Stomach smooth muscle (tissue), 2 donors: ENCODE measurements at regions not wholly inside any gene's neighbourhood (a gene's known extent, or its start where the extent isn't known, plus 50 kb on each side); places are given as distances from the start of the nearest gene placed in this dataset.

Source experiments
- H3K27ac ChIP-seq: one replicate; pipeline ENCODE4 v1.7.0; 2013; ENCODE audit warnings: mild to moderate bottlenecking, low read length, inconsistent platforms
- H3K27me3 ChIP-seq, 2 donors: one replicate each; pipeline ENCODE4 v1.7.0; 2013; ENCODE audit warnings: low read length in 2 of 2; ENCODE audit not compliant: insufficient read depth in 2 of 2, control insufficient read depth in 1 of 2
- H3K36me3 ChIP-seq, 2 donors: one replicate each; pipeline ENCODE4 v1.7.0; 2013; ENCODE audit warnings: low read length in 2 of 2; ENCODE audit not compliant: control insufficient read depth in 2 of 2, insufficient read depth in 2 of 2
- H3K4me1 ChIP-seq: one replicate; pipeline ENCODE4 v1.7.0; 2013; ENCODE audit warnings: low read length; ENCODE audit not compliant: control insufficient read depth, insufficient read depth
- H3K4me3 ChIP-seq, 2 donors: one replicate each; pipeline ENCODE4 v1.7.0; 2013; ENCODE audit warnings: low read length in 2 of 2
- H3K9ac ChIP-seq, 2 donors: one replicate each; pipeline ENCODE4 v1.7.0; 2013; ENCODE audit warnings: low read length in 2 of 2, mild to moderate bottlenecking in 1 of 2
- H3K9me3 ChIP-seq, 2 donors: one replicate each; pipeline ENCODE4 v1.7.0; 2013; ENCODE audit warnings: low read length in 2 of 2; ENCODE audit not compliant: control insufficient read depth in 2 of 2
- donor health status: healthy.
- donor health status: Pancreatic carcinoma.

DNA sequence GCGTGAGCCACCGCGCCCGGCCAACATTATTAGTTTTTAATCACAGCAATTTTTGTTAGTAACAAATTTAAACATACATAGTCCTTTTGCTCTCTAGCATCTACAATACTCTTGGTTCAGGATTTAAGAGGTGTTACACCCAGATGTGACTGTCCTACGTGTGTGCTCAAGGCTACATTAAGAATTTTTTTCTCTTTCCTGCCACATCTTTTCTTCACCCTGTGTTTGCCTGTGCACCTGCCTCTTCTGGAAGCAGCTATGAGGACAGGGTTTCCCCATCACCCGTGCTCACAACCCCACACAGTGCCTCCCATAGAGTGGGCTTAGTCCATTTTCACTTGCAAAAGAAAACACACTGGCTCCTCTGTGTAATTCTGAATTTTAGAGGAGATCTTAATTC is 186.7 kb upstream of the KLF6 start:
- H3K4me1 ChIP-seq = no peaks in the 10 kb centered on the region
- no peaks in the 10 kb centered on the region for H3K36me3 ChIP-seq
- H3K27ac ChIP-seq = no peak overlapping the region
- no peak overlapping the region for H3K9ac ChIP-seq
- H3K4me3 ChIP-seq = no peak overlapping the region
- H3K27me3 ChIP-seq = no peaks in the 10 kb centered on the region
- H3K9me3 ChIP-seq = no peaks in the 10 kb centered on the region

GRCh38 chr10:3969876-3970666 is 185.1 kb upstream of the KLF6 start:
- Histone ChIP-seq H3K27me3 (no peaks in the 10 kb centered on the region), H3K9ac (no peak overlapping the region), H3K36me3 (no peaks in the 10 kb centered on the region), H3K4me3 (no peak overlapping the region), H3K27ac (no peak overlapping the region), H3K9me3 (no peaks in the 10 kb centered on the region), H3K4me1 (no peaks in the 10 kb centered on the region)

DNA sequence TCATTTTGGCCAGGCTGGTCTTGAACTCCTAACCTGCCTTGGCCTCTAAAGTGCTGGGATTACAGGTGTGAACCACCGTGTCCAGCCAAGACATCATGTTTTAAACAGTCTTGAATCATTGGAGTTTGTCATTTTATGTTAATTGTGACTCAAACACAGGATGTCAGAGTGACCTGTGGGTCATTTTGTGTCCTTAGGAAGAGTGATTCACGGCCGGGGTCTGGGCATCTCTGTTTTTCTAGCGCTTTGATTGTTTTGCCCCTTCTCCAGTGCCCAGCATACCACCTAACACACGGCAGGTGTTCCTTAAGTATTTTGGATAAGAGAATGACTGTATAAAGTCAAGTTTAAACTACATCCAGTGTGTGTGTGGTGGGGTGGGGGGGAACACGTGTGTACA is 183.7 kb upstream of the KLF6 start:
- Histone ChIP-seq H3K36me3 (no peaks in the 10 kb centered on the region), H3K4me3 (no peak overlapping the region), H3K27me3 (no peaks in the 10 kb centered on the region), H3K4me1 (no peaks in the 10 kb centered on the region), H3K27ac (no peak overlapping the region), H3K9ac (no peak overlapping the region), H3K9me3 (no peaks in the 10 kb centered on the region)

GRCh38 chr10:3964516-3964915 is 179.5 kb upstream of the KLF6 start:
- Histone ChIP-seq H3K4me1 (no peaks in the 10 kb centered on the region), H3K9me3 (no peaks in the 10 kb centered on the region), H3K4me3 (no peak overlapping the region), H3K27ac (no peak overlapping the region), H3K27me3 (no peaks in the 10 kb centered on the region), H3K36me3 (no peaks in the 10 kb centered on the region), H3K9ac (no peak overlapping the region)

GRCh38 chr10:3963191-3963673 is 178.2 kb upstream of the KLF6 start:
- Histone ChIP-seq H3K9ac (no peak overlapping the region), H3K36me3 (no peaks in the 10 kb centered on the region), H3K4me3 (no peak overlapping the region), H3K27ac (no peak overlapping the region), H3K27me3 (no peaks in the 10 kb centered on the region), H3K9me3 (no peaks in the 10 kb centered on the region), H3K4me1 (no peaks in the 10 kb centered on the region)

GRCh38 chr10:3961082-3961481 is 176.1 kb upstream of the KLF6 start:
- Histone ChIP-seq H3K36me3 (no peaks in the 10 kb centered on the region), H3K9ac (no peak overlapping the region), H3K27ac (no peak overlapping the region), H3K27me3 (no peaks in the 10 kb centered on the region), H3K9me3 (no peaks in the 10 kb centered on the region), H3K4me3 (no peak overlapping the region), H3K4me1 (no peaks in the 10 kb centered on the region)

- H3K9me3 ChIP-seq = no peaks in the 10 kb centered on the region
- no peak overlapping the region for H3K9ac ChIP-seq
- no peak overlapping the region for H3K27ac ChIP-seq
- no peaks in the 10 kb centered on the region for H3K4me1 ChIP-seq
- H3K36me3 ChIP-seq = no peaks in the 10 kb centered on the region
- no peaks in the 10 kb centered on the region for H3K27me3 ChIP-seq
- no peak overlapping the region for H3K4me3 ChIP-seq
These were observed 175.5 kb upstream of the KLF6 start for GRCh38 chr10:3960496-3960895.

DNA sequence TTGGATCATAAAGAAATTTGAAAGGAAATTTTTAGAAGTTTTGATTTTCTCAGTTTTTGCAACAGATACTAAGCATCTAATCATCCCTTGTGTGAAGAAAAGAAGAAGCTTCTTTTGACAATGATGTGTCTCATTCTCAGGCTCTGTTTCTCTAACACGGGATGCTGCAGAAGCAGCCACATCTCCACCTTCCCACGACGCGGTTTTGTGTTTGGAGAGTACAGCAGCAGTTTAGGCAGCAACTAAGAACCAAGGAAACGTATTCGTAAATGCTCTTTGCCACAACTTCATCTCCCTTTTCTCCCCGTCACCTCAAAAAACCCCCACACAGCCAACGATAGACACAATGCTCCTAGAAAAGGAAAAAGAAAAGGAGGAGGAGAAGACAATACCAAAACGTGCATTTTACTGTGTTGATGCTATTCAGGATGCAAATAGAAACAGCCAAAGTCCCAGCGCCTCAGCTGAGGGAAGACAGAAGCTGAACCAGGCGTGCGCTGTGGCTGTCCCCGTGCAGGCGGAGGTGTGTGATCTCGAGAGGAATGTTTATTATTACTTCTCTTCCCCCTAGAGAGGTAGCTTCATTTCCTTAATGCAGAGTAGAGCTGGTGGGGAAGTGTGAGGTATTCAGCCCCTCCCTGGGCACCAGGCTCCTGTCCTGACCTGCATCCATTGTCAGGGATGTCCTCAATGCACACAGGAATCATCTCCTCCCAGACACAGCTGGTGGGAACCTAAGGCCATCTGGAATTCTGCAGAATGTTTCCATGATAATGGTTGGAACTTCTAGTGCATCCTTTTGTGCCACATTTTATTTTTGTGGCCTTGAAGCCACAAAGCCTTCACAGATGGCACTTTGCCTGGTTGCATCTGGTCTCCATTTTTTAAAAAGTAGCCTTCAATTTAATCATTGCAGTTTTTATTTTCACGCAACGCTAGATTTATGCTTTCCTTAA is 174.6 kb upstream of the KLF6 start:
- Histone ChIP-seq H3K4me3 (no peak overlapping the region), H3K36me3 (no peaks in the 10 kb centered on the region), H3K9ac (no peak overlapping the region), H3K27me3 (no peaks in the 10 kb centered on the region), H3K27ac (no peak overlapping the region), H3K9me3 (no peaks in the 10 kb centered on the region), H3K4me1 (no peaks in the 10 kb centered on the region)

- Histone ChIP-seq H3K9ac (no peak overlapping the region), H3K4me3 (no peak overlapping the region), H3K9me3 (no peaks in the 10 kb centered on the region), H3K36me3 (no peaks in the 10 kb centered on the region), H3K27me3 (no peaks in the 10 kb centered on the region), H3K4me1 (no peaks in the 10 kb centered on the region), H3K27ac (no peak overlapping the region)
These were observed 173.5 kb upstream of the KLF6 start for GRCh38 chr10:3958472-3958996.

DNA sequence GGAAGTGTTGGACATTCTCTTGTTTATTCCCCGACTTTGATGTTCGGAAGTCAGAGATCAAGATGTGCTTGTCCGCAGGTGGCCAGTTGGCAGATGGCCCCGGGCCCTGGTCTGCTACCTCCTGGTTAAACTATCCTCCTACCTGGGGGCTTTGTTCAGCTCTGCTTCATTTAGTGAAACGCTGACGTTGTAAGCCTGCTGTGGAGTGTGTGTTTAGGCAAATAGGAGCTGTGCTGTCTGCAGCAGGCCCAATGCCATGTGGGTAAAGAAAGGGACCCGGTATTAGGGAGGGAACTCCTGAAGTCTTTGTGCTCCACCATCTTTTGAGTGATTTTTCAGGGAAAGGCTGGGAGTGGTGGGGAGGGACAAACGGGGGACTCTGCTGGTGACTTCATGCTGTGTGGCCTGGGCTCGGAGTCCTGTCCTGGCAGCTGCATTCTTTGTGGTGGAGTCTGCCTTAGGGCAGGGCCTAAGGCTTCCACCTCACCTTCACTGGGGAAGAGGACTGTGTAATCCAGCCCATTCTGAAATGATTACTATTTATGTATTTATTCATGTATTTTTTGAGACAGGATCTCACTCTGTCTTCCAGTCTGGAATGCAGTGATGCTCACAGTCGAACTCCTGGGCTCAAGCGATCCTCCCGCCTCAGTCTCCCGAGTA is 171.1 kb upstream of the KLF6 start:
- no peaks in the 10 kb centered on the region for H3K27me3 ChIP-seq
- H3K4me3 ChIP-seq = no peak overlapping the region
- no peaks in the 10 kb centered on the region for H3K36me3 ChIP-seq
- H3K27ac ChIP-seq = no peak overlapping the region
- H3K9me3 ChIP-seq = no peaks in the 10 kb centered on the region
- H3K4me1 ChIP-seq = no peaks in the 10 kb centered on the region
- no peak overlapping the region for H3K9ac ChIP-seq
